ENCODE measurements at regions not wholly inside any gene's neighbourhood (a gene's known extent, or its start where the extent isn't known, plus 50 kb on each side); places are given as distances from the start of the nearest gene placed in this dataset.

- TF ChIP-seq XRCC3 (IDR thresholded peaks at IDR 0.05) (peak; percentile 78; the same call in 1 of the 2 replicates), ZNF431 (CRISPR knock-in tag; IDR thresholded peaks at IDR 0.05) (no peak), TOE1 (IDR thresholded peaks at IDR 0.05; ENCODE audit: borderline replicate concordance) (0 out of 2 replicates have a peak, but pooled peaks have one; percentile 38), TOE1 (CRISPR knock-in tag; IDR thresholded peaks at IDR 0.05; ENCODE audit: borderline replicate concordance, low read depth) (no peak), ELK1 (CRISPR knock-in tag; IDR thresholded peaks at IDR 0.05) (no peak), REST (IDR thresholded peaks at IDR 0.05; ENCODE audit: borderline replicate concordance) (no peak), REST (CRISPR knock-in tag; IDR thresholded peaks at IDR 0.05; ENCODE audit: low read depth) (no peak), CHAMP1 (IDR thresholded peaks at IDR 0.05) (peak; percentile 84), RREB1 (CRISPR knock-in tag; IDR thresholded peaks at IDR 0.05) (no peak)
These were observed 76.1 kb upstream of the IRF2BP2 start (continued) for GRCh38 chr1:234686035-234686434.

Data from K562 (cell line).